ENCODE measurements at regions not wholly inside any gene's neighbourhood (a gene's known extent, or its start where the extent isn't known, plus 50 kb on each side); places are given as distances from the start of the nearest gene placed in this dataset.

GRCh38 chr10:4212111-4212630, 427.2 kb upstream of the KLF6 start:
- TF ChIP-seq, protein P1, sequence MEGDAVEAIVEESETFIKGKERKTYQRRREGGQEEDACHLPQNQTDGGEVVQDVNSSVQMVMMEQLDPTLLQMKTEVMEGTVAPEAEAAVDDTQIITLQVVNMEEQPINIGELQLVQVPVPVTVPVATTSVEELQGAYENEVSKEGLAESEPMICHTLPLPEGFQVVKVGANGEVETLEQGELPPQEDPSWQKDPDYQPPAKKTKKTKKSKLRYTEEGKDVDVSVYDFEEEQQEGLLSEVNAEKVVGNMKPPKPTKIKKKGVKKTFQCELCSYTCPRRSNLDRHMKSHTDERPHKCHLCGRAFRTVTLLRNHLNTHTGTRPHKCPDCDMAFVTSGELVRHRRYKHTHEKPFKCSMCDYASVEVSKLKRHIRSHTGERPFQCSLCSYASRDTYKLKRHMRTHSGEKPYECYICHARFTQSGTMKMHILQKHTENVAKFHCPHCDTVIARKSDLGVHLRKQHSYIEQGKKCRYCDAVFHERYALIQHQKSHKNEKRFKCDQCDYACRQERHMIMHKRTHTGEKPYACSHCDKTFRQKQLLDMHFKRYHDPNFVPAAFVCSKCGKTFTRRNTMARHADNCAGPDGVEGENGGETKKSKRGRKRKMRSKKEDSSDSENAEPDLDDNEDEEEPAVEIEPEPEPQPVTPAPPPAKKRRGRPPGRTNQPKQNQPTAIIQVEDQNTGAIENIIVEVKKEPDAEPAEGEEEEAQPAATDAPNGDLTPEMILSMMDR (IDR thresholded peaks at IDR 0.05; ENCODE audit: poor library complexity, severe bottlenecking) = no peak
- no peaks in the 10 kb centered on the region for H3K36me3 ChIP-seq (ENCODE audit: low read depth)
- H3K9me3 ChIP-seq (ENCODE audit: severe bottlenecking) = no peaks in the 10 kb centered on the region
- no peak overlapping the region for H3K27ac ChIP-seq (ENCODE audit: poor library complexity, severe bottlenecking)
- no peak for DNase-seq (ENCODE audit: low spot score)
- H3K27me3 ChIP-seq (ENCODE audit: insufficient read depth, poor library complexity, severe bottlenecking) = no peaks in the 10 kb centered on the region
- no peak overlapping the region for H3K4me3 ChIP-seq (ENCODE audit: severe bottlenecking)
- H3K4me1 ChIP-seq (ENCODE audit: insufficient read depth, poor library complexity, severe bottlenecking) = no peaks in the 10 kb centered on the region
- no peak for ATAC-seq (ENCODE audit: low read depth)

DNA sequence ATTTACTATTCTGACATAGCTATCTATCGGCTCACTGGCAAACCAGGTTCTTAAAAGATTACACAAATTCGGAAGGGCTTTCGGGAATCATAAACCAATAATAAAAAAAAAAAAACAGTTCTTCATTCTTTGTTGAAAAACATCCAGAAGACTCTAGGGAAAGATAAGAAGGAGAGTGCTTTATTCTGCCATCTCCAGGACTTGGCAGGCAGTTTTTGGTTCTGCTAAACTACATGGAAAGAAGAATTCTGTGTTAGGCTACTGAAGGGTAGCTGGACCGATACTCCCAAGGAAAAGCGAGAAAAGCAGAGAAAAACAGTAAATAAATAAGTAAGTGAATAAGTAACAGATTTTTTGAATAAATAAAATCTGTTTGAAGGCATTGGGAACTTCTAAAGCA, 423.5 kb upstream of the KLF6 start:
- Histone ChIP-seq H3K9me3 (ENCODE audit: severe bottlenecking) (no peaks in the 10 kb centered on the region), H3K36me3 (ENCODE audit: low read depth) (no peaks in the 10 kb centered on the region), H3K27ac (ENCODE audit: poor library complexity, severe bottlenecking) (no peak overlapping the region), H3K27me3 (ENCODE audit: insufficient read depth, poor library complexity, severe bottlenecking) (no peaks in the 10 kb centered on the region), H3K4me1 (ENCODE audit: insufficient read depth, poor library complexity, severe bottlenecking) (no peaks in the 10 kb centered on the region), H3K4me3 (ENCODE audit: severe bottlenecking) (no peak overlapping the region)
- no peak for DNase-seq (ENCODE audit: low spot score)
- no peak for ATAC-seq (ENCODE audit: low read depth)
- TF ChIP-seq, protein P1 (IDR thresholded peaks at IDR 0.05; ENCODE audit: poor library complexity, severe bottlenecking) = no peak

DNA sequence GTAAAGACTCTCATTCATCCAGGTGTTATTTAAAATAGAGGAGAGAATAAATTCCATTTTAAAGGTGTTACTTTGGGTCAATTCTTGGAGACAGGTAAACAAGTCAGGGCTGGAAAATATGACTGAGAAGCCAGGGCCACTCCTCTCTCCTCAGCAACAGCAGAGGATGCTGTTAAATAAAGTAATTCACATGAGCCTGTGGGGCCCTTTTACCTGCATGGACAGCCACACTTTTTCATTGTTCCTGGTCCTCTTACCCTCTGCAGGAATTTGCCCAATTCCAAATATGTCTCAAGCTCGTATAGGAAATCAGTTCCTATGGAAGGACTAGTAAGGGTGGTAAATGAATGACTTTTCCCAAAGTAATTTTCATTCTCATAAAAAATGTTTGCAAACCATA, 420.1 kb upstream of the KLF6 start:
- Histone ChIP-seq H3K4me3 (ENCODE audit: severe bottlenecking) (no peak overlapping the region), H3K27me3 (ENCODE audit: insufficient read depth, poor library complexity, severe bottlenecking) (no peaks in the 10 kb centered on the region), H3K27ac (ENCODE audit: poor library complexity, severe bottlenecking) (no peak overlapping the region), H3K9me3 (ENCODE audit: severe bottlenecking) (no peaks in the 10 kb centered on the region), H3K36me3 (ENCODE audit: low read depth) (no peaks in the 10 kb centered on the region), H3K4me1 (ENCODE audit: insufficient read depth, poor library complexity, severe bottlenecking) (no peaks in the 10 kb centered on the region)
- TF ChIP-seq, protein P1 (IDR thresholded peaks at IDR 0.05; ENCODE audit: poor library complexity, severe bottlenecking) = no peak
- ATAC-seq (ENCODE audit: low read depth) (no peak), DNase-seq (ENCODE audit: low spot score) (no peak)

GRCh38 chr10:4202938-4203337, 417.9 kb upstream of the KLF6 start:
- H3K9me3 ChIP-seq (ENCODE audit: severe bottlenecking) = no peaks in the 10 kb centered on the region
- no peak overlapping the region for H3K4me3 ChIP-seq (ENCODE audit: severe bottlenecking)
- H3K27ac ChIP-seq (ENCODE audit: poor library complexity, severe bottlenecking) = no peak overlapping the region
- no peaks in the 10 kb centered on the region for H3K36me3 ChIP-seq (ENCODE audit: low read depth)
- H3K27me3 ChIP-seq (ENCODE audit: insufficient read depth, poor library complexity, severe bottlenecking) = no peaks in the 10 kb centered on the region
- no peaks in the 10 kb centered on the region for H3K4me1 ChIP-seq (ENCODE audit: insufficient read depth, poor library complexity, severe bottlenecking)
- no peak for DNase-seq (ENCODE audit: low spot score)
- no peak for ATAC-seq (ENCODE audit: low read depth)
- TF ChIP-seq, protein P1 (IDR thresholded peaks at IDR 0.05; ENCODE audit: poor library complexity, severe bottlenecking) = no peak

DNA sequence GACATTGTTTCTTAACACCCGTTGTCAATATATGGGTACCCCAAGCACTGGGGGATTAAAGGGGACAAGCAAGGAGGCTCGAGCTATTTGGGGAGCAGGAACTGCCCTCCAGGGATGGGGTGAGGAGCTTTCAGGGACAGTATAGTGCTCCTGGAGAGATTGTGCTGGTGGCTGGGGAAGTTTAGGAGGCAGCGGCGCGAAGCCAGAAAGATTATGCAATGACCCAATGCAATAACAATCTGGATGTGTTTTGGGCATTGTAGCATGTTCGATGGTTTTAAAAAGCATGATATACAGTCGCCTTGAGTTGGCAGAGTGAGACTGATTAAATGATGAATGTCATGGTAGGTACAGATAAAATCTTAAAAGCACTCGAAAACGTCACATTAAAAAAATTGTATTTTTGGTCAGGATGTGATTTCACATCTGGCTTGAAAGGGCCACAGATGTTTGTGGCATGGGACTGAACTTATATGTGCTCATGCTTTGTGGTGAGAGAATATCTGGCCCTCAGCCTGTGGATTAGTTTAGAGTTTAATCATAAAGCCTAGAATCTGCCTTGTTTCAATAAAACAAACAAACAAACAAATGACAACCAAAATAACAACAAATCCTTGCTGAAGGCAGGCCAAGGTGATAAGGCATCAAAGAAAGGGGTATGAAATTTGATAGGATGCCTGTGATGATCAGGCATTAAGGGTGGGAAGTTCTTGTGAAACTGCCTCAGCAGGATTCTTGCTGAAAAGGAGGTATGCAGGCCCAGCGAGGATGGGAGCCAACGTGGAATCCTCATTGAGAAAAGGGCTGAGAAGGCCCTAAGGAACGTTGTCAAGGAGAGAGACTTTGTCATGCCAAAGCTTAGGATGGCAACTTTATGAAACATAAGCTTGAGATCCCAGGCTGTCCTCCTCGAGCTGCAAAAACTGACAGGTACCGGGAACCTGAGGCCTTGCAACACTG, 417.1 kb upstream of the KLF6 start:
- TF ChIP-seq, protein P1 (IDR thresholded peaks at IDR 0.05; ENCODE audit: poor library complexity, severe bottlenecking) = no peak
- no peaks in the 10 kb centered on the region for H3K9me3 ChIP-seq (ENCODE audit: severe bottlenecking)
- H3K36me3 ChIP-seq (ENCODE audit: low read depth) = no peaks in the 10 kb centered on the region
- H3K4me3 ChIP-seq (ENCODE audit: severe bottlenecking) = no peak overlapping the region
- ATAC-seq (ENCODE audit: low read depth) = no peak
- no peak for DNase-seq (ENCODE audit: low spot score)
- no peak overlapping the region for H3K27ac ChIP-seq (ENCODE audit: poor library complexity, severe bottlenecking)
- no peaks in the 10 kb centered on the region for H3K27me3 ChIP-seq (ENCODE audit: insufficient read depth, poor library complexity, severe bottlenecking)
- no peaks in the 10 kb centered on the region for H3K4me1 ChIP-seq (ENCODE audit: insufficient read depth, poor library complexity, severe bottlenecking)

Measured in RWPE2 (cell line).